Stomach (tissue), 4 donors: ENCODE measurements at regions not wholly inside any gene's neighbourhood (a gene's known extent, or its start where the extent isn't known, plus 50 kb on each side); places are given as distances from the start of the nearest gene placed in this dataset.

Experiments used
- CTCF ChIP-seq, 7 experiments: fragments of 450-650 bp in 4 of 7; fragments of 200-600 bp in 3 of 7; sonication (generic) in 3 of 7; IDR thresholded peaks; one replicate each; pipeline ENCODE4 v1.5.1; 2016 to 2019; ENCODE audit warnings: antibody characterized with exemption in 7 of 7, control low read depth in 2 of 7, mild to moderate bottlenecking in 1 of 7
- EP300 ChIP-seq: sonication (generic); formaldehyde crosslinking; IDR thresholded peaks from one replicate; pipeline ENCODE4 v1.6.1; 2017; ENCODE audit warnings: antibody characterized with exemption

DNA sequence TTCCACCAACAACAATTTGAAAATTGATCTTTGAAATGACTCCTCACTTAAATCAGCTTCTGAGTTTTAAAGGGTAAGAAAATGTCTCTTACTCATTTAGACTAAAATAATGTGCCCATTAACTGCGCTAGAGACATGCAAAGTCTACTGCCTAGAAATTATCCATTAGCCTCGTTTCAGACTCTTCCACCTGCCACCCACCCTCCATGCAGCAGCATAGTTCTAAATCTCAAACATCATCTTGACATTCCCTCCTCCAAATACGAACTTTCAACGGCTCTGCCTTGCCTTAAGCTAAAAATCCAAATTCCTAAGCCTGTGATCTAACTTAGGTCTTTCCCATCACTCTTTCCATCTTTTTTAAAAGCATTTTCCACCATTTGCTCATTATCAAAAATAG is 66.6 kb upstream of the ST8SIA2 start:
- TF ChIP-seq EP300, result no peak
- no peak for TF ChIP-seq CTCF (IDR thresholded peaks at IDR 0.05)
